Activated CD8-positive, alpha-beta memory T cell treated with anti-CD3 and anti-CD28 coated beads, Interleukin-2, amount 50 U/mL, for 1 hour (primary cell): ENCODE measurements at regions not wholly inside any gene's neighbourhood (a gene's known extent, or its start where the extent isn't known, plus 50 kb on each side); places are given as distances from the start of the nearest gene placed in this dataset.
"Not testable (repeated sequence)": the region's sequence is repeated elsewhere in the genome, so short reads cannot be mapped to it uniquely, and the experiment has no call there.

Experiments
- DNase-seq: peaks from one replicate; pipeline ENCODE4 v3.0.0-alpha.2; 2020; ENCODE audit errors: extremely low read depth

DNA sequence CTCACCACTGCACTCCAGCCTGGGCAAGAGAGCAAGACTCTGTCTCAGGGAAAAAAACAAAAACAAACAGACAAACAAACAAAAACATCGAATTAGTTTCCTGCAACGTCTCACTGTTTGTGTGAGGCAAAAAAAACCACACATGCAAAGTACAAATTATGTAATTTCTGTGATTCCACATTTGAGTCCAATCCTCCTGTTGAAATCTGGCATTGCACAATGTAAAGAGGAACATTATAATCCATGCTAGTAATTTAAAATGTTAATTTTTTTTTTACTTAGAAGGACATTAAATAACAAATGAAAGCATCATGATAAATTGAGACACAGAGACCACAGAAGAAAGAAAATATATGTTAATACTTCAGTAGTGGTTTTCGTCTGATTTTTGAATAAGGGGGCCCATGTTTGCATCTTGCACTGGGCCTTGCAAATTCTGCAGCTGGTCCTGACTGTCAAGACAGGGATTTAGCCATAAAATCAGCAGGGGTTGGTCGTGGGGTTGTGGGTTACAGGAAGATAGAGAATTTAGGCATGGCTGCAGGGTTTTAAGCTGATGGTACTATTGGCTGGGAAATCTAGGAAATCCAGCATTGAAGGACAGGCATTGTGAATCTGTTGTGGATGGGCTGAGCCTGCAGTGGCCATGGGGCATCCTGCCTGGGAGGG is 102.6 kb upstream of the ALDH3B2 start:
- no peak for DNase-seq

DNA sequence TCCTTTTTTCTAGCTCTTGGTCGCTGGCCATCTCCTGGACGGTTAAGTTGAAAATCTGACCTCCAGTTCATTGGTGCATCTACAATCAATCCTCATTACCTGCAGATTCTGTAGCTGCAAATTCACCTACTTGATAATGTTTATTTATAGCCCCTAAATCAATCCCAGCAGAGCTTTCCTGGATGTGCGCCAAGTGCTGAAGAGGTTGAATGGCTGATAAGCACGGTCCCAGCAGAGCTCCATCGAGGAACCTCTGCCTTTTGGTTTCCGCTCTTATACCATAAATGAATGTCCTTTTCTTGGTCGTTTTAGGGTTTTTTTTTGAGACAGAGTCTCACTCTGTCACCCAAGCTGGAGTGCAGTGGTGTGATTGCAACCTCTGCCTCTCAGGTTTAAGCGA is 99.8 kb upstream of the ALDH3B2 start:
- not testable (repeated sequence) for DNase-seq

DNA sequence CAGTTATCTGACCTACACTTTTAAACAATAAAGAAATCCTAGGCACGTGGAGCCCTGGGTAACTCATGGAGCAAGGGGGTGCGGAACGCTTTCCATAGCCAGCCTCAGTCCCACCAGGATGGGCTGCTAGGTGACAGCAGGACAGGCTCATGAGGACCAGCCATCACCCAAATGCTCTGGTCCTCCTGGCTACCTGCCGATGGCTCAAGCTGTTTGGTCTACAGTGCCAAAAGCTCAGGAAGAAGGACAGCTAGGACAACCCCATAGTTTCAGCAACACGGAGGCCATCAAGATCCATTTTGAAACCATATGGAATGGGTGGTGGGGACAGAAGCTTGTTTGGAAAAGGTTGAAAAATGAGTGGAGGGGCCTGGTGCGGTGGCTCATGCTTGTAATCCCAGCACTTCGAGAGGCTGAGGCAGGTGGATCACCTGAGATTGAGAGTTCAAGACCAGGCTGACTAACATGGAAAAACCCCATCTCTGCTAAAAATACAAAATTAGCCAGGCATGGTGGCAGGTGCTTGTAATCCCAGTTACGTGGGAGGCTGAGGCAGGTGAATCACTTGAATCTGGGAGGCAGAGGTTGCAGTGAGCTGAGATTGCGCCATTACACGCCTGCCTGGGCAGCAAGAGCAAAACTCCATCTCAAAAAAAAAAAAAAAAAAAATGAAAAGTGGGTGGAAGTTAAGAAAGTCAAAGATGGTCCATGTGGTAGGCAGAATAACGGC is 93.7 kb upstream of the ALDH3B2 start:
- DNase-seq, result not testable (repeated sequence)

DNA sequence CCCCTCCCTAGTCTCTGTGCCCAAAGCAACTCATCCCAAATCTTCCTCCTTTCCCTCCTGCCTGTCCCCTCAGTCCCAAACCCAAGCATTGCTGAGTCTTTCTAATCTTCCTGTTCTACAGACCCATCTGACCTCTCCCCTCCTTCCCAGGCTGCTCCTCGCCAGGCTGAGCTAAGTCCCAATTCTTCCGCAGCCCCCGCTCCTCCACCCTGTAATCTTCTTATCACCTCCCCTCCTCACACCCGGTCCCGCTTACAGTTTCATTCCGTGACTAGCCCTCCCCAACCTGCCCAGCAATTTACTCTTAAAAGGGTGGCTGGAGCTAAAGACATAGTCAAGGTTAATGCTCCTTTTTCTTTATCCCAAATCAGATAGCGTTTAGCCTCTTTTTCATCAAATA is 86.8 kb upstream of the ALDH3B2 start:
- not testable (repeated sequence) for DNase-seq

DNA sequence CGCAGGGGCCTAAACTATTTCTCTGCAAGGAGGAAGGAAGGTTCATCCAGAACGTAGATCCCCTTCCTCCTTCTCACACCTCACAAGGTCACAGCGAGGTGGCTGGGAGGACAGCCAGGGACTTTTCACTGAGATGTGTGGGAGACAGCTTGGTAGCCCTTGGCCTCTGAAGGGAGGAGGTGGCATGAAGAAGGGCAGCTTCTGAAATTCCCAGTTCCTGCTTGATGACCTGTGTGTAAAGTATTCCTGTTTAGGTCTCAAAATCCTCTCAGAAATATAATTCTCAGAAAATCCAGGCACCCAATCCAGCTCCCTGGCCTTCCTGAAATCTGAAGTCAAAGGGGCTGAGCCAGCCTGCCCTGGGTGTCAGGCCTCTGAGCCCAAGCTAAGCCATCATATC is 84.9 kb upstream of the ALDH3B2 start:
- not testable (repeated sequence) for DNase-seq

DNA sequence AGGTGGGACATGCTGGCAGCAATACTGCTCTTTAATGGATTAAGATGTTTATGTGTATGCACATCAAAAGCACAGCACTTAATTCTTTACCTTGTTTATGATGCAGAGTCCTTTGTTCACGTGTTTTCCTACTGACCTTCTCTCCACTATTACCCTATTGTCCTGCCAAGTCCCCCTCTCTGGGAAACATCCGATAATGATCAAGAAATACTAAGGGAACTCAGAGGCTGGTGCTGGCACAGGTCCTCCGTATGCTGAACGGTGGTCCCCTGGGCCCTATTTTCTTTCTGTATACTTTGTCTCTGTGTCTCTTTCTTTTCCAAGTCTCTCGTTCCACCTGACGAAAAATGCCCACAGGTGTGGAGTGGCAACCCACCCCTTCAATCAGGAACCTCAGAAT is 84.0 kb upstream of the ALDH3B2 start:
- not testable (repeated sequence) for DNase-seq

DNA sequence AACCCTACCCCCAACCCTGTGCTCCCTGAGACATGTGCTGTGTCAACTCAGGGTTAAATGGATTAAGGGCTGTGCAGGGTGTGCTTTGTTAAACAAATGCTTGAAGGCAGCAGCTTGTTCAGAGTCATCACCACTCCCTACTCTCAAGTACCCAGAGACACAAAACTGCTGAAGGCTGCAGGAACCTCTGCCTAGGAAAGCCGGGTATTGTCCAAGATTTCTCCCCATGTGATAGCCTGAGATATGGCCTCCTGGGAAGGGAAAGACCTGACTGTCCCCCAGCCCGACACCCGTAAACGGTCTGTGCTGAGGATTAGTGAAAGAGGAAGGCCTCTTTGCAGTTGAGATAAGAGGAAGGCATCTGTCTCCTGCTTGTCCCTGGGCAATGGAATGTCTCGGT is 83.6 kb upstream of the ALDH3B2 start:
- not testable (repeated sequence) for DNase-seq

DNA sequence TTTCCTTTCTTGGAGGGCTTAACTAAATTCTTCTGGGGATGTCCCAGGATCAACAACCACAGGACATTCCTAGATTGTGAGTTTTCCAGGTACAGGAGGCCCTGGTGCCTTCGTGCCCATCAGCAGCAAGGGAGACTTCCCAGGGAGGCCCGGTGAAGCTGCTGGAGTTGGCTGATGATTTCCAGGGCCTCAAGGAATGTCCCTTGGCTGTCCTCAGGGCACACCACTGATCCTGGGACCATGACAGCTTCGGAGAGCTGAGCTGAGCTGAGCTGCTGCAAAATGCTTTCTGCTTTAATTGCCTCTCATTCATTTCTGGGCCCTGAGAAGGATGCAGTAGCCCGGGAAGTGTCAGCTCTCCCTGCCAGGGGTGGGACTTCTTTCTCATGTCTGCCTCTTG is 79.4 kb upstream of the ALDH3B2 start:
- not testable (repeated sequence) for DNase-seq

DNA sequence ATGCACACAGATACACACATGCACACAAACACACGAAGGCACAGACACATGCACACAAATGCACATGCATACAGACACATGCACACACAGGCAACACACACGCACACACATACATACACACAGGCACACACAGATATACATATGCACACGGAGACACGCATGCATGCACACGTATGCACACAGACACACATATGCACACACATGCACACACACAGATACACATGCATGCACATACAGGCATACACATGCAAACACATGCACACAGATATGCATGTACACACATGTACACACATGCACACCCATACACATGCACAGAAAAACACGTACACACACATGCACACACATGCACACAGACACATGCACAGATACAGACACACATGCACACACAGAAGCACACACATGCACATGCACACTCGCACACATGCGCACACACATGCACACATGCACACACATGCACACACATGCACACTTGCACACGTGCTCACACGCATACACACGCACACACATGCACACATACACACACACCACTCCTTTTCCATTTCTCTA is 70.8 kb upstream of the ALDH3B2 start:
- no peak for DNase-seq

DNA sequence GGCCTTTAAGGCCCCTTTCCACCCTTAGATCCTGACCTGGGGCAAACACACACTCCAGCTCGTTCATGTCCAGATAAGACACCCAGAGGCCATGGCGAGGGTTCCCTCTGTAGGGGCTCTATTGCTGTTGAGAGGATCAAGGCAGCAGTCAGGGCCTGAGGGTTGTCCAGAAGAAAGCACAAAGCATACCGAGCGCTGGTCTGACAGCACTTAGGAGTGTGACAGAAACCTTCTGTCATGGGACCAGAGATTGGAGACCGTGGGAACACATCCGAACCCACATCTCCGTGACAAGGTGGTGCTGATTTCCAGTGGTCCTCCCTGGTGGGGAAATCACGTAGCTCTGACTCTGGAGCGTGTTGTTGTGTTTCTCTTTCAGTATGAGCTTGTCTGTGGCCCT is 69.8 kb upstream of the ALDH3B2 start:
- not testable (repeated sequence) for DNase-seq

DNA sequence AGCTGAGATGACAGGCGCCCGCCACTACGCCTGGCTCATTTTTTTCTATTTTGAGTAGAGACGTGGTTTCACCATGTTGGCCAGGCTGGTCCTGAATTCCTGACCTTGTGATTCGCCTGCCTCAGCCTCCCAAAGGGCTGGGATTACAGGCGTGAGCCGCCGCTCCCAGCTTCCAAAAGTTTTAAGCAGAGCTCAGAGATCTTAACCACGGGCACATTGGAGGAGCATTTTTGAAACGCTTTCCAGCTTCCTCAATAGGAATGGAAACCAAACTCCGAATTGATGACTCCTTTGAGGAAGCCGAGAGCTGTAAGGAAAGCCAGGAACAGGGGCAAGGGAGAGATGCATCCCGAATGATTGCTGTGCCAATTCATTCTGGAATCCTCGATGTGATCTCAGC is 63.8 kb upstream of the ALDH3B2 start:
- not testable (repeated sequence) for DNase-seq

DNA sequence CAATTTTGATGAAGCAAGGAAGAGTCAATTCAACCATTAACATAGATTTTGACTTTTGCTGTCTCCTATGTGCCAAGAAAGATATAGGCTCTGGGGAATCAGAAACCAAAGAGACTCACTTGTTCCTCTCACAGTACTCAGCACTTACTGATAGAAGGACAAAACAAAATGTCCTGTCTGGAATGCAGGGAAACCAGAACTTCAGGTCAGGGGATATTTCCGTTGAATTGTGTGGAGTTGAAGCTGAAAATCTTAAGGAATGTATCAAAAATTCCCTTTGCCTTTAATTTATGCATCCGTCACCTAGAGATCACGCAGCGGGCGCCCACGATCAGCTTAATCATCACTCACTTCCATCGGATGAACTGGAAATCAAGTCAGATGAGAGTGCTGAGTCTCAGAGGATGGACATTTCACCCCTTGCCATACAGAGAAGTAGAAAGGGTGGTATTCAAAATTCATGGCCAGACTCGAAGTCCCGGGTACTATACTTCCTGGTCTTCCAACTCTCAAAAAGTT is 63.2 kb upstream of the ALDH3B2 start:
- DNase-seq, result not testable (repeated sequence)

DNA sequence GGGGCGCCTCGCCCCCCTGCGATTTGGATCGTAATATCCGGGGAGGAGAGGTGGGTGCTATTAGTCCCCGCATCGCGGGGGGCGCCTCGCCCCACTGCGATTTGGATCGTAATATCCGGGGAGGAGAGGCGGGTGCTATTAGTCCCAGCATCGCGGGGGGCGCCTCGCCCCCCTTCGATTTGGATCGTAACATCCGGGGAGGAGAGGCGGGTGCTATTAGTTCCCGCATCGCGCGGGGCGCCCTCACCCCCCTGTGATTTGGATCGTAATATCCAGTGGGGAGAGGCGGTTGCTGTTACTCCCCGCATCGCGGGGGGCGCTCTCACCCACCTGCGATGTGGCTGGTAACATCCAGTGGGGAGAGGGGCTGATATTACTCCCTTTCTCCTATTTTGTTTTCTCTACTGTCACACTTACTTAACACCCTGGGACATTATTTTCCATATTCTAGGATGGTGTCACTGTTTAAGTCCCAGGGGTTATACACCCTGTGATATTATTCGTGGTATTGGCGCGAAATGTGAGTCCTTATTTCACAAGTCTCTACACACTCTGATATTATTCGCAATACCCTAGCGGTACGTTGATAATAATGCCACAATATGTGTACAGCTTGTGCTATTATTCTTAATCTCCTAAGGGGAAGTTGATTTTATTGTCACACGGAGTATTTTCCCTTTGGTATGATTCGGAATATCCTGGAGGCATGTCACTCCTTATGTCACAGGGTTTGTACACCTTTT is 57.8 kb upstream of the ALDH3B2 start:
- no peak for DNase-seq

DNA sequence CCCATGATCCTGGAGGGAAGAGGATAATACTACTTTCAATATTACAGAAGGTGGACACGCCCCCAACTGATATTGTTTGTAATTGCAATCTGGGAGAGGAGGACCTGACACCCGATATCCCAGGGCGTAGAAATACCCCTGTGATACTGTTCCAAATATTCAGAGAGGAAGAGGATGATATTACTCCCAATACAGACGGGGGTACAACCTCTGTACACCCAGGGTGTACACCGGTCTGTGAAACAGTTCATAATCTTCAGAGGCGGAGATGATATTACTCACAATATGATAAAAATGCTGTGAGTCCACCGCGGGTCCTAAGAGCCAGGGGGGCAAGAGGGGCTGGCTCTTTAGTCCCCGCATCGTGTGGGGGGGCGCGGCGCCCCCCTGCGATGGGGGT is 57.2 kb upstream of the ALDH3B2 start:
- no peak for DNase-seq

DNA sequence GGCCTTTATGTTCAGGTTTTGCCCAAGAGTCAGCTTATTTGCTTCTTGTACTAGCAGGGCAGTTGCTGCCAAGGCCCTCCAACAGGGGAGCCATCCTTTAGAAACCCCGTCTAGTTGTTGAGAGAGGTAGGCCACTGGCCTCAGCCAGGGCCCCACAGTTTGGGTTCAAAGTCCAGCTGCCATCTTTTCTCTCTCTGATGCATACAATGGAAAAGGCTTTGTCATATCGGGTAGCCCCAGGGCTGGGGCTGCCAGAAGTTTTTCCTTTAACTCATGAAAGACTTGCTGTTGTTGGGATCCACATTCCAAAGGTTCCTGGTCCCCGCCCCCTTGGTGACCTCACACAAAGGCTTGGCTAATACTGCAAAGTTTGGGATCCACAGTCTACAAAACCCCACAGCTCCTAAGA is 53.7 kb upstream of the ALDH3B2 start:
- not testable (repeated sequence) for DNase-seq

DNA sequence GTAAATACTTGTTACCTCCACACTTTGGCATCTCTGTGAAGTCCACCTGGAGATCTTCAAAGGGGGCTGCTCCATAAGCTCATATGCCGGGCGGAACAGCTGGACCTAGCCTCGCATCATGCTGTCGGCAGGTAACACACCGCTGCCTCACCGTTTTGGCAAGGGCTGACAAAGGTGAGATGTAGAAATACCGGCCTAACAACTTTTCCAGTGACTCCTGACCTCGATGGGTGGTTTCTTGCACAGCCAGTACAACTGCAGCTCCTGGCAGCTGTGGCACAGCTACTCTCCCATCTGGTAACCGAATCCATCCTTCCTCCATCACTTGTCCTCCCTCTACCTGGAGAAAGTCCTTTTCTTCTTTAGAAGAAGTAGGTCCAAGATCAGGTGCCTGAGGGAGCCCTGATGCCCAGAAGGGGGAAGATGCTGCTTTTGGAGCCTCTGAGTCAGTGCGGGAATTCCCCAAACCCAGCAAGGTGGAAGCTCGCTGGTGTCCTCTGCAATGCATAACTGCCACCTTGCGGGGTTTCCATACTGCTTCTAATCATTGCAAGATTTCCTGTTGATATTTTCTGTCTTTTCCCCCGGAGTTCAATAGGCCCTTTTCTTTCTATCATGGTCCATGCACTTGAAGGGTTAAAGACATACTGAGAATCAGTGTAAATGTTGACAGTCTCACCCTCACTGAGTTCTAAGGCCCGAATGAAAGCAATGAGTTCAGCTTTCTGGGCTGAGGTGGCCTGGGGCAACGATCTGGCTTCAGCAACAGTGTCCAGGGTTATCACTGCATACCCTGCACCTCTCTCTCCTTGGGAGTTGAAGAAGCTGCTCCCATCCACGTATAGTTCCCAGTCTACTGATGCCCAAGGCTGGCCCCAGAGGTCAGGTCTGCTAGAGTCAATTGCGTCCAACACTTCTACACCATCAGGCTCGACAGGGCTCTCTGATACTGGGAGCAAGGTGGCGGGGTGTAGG is 52.9 kb upstream of the ALDH3B2 start:
- not testable (repeated sequence) for DNase-seq
